ENCODE measurements at regions not wholly inside any gene's neighbourhood (a gene's known extent, or its start where the extent isn't known, plus 50 kb on each side); places are given as distances from the start of the nearest gene placed in this dataset.
A peak's percentile ranks its signal among the peaks of the same experiment; 100 is the strongest.

DNA sequence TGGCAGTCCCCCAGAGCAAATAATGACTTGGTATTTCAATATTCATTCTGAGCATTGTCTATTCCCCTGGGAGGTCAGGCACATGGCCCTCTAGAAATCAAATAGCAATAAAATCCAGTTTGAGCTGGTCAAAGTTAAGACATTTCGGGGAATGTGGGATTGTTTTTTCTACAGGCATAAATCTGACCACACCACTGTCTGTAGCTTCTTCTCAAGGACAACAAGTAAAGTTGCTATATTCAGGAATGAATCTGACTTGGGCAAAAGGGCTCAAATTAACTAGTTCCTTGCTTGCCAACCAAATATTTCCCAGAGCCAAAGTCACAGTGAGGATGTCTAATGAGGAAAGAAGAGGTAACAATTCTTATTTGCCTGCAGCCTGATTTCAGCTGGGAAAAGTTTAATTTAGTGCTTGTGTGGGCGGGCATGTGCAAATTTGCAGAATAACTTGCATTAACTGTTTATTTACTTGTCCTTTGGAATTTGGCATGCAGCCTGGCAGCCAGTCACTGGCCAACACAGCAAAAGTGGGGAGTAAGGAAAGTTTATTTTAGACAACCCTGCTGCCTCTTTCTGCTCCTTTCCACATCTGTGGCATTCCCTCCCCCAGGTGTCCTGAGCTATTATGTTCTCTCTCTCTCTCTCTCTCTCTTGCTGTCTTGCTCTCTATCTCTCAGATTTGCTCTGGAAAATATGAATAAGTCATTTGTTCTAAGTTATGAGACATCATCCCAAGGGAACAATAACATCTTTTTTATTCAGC, 51.2 kb upstream of the ARHGAP20 start:
- TF ChIP-seq CTCF (IDR thresholded peaks at IDR 0.05; ENCODE audit: unreplicated experiment): no peak
- H3K36me3 Mint-ChIP-seq (ENCODE audit: insufficient read depth, unreplicated experiment): no peaks in the 10 kb centered on the region
- H3K9me3 Mint-ChIP-seq (ENCODE audit: unreplicated experiment): no peaks in the 10 kb centered on the region
- H3K4me1 Mint-ChIP-seq (ENCODE audit: insufficient read depth, unreplicated experiment): peaks cover 14% of the 10 kb centered on the region
- no peak overlapping the region for H3K4me3 Mint-ChIP-seq (ENCODE audit: unreplicated experiment)
- DNase-seq (ENCODE audit: unreplicated experiment): peak; percentile 86
- peaks cover 11% of the 10 kb centered on the region for H3K27me3 Mint-ChIP-seq (ENCODE audit: insufficient read depth, unreplicated experiment)
- intact Hi-C loops (cut with micrococcal nuclease): no loop called here
- CTCF ChIA-PET: interaction anchor here (0.6 kb wide), 1 partner anchor 228 kb away, joined by 3 read pairs; no protein-coding TSS in a partner anchor
- no TSS peak for BruUV-seq (replicated peaks)
- POLR2A ChIA-PET: interaction anchor here (1.1 to 1.2 kb wide), 2 partner anchors 19 to 563 kb away, joined by 3 to 4 read pairs; no protein-coding TSS in a partner anchor
- H3K27ac Mint-ChIP-seq (ENCODE audit: low read depth, unreplicated experiment): no peak overlapping the region

GRCh38 chr11:110762590-110762989, 50.4 kb upstream of the ARHGAP20 start:
- Mint-ChIP-seq H3K36me3 (ENCODE audit: insufficient read depth, unreplicated experiment) (no peaks in the 10 kb centered on the region), H3K4me3 (ENCODE audit: unreplicated experiment) (no peak overlapping the region), H3K4me1 (ENCODE audit: insufficient read depth, unreplicated experiment) (peaks cover 14% of the 10 kb centered on the region), H3K9me3 (ENCODE audit: unreplicated experiment) (no peaks in the 10 kb centered on the region), H3K27ac (ENCODE audit: low read depth, unreplicated experiment) (no peak overlapping the region), H3K27me3 (ENCODE audit: insufficient read depth, unreplicated experiment) (peaks cover 18% of the 10 kb centered on the region)
- intact Hi-C loops (cut with micrococcal nuclease): no loop called here
- CTCF ChIA-PET: interaction anchor here (0.6 kb wide), 1 partner anchor 229 kb away, joined by 3 read pairs; no protein-coding TSS in a partner anchor
- BruUV-seq (replicated peaks): no TSS peak
- POLR2A ChIA-PET: no interaction called here
- no peak for TF ChIP-seq CTCF (IDR thresholded peaks at IDR 0.05; ENCODE audit: unreplicated experiment)
- peak; percentile 29 for DNase-seq (ENCODE audit: unreplicated experiment)
